Suppressor macrophage treated with lipopolysaccharide for 1 hour (primary cell): ENCODE measurements at regions not wholly inside any gene's neighbourhood (a gene's known extent, or its start where the extent isn't known, plus 50 kb on each side); places are given as distances from the start of the nearest gene placed in this dataset.
A peak's percentile ranks its signal among the peaks of the same experiment; 100 is the strongest.

Experiments
- DNase-seq, 3 donors: peaks; one replicate each; pipeline ENCODE4 v3.0.0-alpha.2; 2020 to 2022

- DNase-seq = no peak
Observed at GRCh38 chr17:70603226-70603625, 433.9 kb downstream of the KCNJ2 start.

- no peak for DNase-seq
Observed at GRCh38 chr17:70604854-70605253, 435.5 kb downstream of the KCNJ2 start.

GRCh38 chr17:70606086-70606485, 436.8 kb downstream of the KCNJ2 start:
- DNase-seq = no peak

DNA sequence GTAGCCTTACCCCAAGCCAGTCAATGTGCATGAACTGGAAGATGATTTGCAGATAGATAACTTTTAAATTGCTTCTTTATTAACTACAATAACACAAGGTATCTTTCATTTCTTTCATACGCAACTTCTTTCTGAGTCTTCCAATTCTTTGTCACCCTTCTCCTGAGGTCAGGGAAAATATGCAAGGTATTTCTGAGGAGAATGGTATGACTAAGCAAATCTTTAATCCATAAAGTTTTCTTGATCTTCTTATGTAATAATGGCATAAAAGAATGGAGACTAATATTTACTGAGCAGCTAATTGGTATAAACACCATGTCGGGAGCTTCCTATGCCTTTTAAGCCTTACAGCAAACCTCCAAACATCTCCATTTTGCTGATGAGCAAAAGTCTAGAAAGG, 438.9 kb downstream of the KCNJ2 start:
- no peak for DNase-seq

GRCh38 chr17:70608957-70609356, 439.6 kb downstream of the KCNJ2 start:
- no peak for DNase-seq

GRCh38 chr17:70609566-70609965, 440.2 kb downstream of the KCNJ2 start:
- DNase-seq = no peak

GRCh38 chr17:70610161-70610560, 440.8 kb downstream of the KCNJ2 start:
- DNase-seq = no peak

DNA sequence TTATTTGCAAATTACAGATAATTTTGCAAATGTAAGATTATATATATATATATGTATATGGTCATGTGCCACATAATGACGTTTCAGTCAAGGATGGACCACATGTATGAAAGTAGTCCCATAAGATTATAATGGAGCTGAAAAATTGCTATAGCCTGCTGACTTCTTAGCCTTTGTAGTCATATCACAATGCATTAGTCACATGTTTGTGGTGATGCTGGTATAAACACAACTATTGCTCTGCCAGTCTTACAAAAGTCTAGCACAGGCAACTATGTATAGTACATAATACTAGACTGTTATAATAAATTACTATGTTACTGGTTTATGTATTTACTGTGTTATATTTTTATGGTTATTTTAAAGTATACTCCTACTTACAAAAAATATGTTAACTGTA, 444.3 kb downstream of the KCNJ2 start:
- no peak for DNase-seq

GRCh38 chr17:70615831-70616230, 446.5 kb downstream of the KCNJ2 start:
- no peak for DNase-seq

- no peak for DNase-seq
Observed at GRCh38 chr17:70618641-70619040, 449.3 kb downstream of the KCNJ2 start.

GRCh38 chr17:70621566-70621965, 452.2 kb downstream of the KCNJ2 start:
- DNase-seq = no peak

DNA sequence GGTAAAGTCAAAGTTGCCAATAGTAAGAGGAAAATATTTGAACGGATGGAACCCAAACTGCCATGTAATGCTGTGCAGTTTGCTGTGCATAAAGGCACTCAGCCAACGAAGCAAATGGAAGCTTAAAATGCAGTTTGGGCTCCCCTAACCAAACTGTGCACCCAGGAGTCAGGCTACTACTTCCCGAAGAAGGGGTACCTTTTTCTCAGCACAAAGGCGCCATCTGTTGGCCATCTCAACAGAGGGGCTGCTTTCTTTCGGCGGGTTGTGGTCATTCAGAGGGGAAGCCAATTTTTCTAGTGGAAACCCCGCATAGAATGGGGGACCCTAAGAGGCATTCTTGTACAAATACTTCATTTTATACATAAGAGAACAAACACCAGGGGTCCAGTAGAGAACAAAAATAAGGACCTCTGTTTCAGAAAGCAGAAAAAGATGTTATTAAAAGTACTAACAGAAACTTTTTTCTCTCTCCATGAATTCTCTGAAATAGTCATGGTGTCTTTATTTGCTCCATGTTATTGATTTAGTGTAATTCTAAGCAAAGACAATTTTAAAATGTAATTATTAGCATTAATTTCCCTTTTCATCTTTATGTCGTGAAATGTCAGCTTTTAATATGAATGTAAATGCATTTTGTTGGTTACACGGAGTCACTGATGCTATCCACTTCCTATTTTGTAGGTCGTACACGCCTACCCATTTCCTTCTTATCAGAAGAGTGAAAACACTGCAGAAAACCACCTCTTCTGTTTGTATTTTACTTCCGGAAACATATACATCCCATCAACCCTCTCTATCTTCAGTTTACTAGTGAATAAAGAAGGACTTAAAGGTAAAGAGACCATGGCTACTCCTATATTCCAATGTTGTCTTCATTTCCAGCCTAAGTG, 453.3 kb downstream of the KCNJ2 start:
- DNase-seq = peak; percentile 45 to 53 (median 47)

GRCh38 chr17:70624211-70624610, 454.9 kb downstream of the KCNJ2 start:
- peak; percentile 31 to 39 (median 36) for DNase-seq

DNA sequence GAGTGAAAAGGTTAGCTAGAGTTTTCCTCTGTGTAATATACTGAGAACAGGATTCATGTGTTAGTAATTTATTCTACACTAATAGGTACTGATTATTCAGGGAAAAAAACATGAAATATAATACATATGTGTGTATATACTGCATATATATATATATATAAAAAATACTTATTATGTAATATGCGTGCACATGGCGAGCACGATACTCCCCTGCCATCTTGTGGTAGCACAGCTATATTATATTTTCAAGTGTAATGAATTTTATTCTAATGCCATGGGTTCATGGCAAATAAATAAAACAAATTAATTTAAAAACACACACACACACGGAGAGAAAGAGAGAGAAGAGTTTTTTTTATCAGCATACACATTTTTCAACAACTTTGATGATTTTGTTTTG, 460.6 kb downstream of the KCNJ2 start:
- peak; percentile 42 to 58 (median 49) for DNase-seq

DNA sequence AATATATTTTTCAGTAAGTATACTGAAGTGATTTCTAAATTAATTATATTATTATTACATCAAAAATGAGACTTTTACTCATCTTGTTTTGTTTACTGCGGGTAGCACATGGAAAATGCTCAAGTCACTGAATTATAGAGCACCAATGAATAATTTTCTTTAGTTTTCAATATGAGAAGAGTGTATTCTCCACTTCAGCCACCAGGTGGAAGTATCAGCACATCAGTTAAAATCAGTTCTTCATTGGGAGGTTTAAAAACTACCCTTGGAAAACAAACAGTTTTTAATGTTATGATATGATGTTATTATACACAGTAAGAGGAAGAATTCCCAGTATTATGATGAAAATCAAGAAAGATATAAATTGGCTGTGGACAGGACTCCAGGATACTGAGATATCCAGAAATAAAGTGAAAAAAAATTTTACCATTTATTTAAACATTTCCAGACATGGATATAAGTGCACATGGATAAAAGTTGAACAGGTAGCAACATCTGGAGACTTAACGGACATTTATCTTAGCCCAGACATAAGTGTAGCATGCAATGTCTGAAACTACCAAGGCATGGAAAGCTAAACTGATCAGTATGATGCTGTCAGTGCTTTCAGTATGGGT, 467.3 kb downstream of the KCNJ2 start:
- DNase-seq = peak; percentile 54 to 78 (median 68)

- no peak for DNase-seq
Observed at GRCh38 chr17:70642059-70642458, 472.7 kb downstream of the KCNJ2 start.

GRCh38 chr17:70644096-70644495, 474.8 kb downstream of the KCNJ2 start:
- DNase-seq = no peak

DNA sequence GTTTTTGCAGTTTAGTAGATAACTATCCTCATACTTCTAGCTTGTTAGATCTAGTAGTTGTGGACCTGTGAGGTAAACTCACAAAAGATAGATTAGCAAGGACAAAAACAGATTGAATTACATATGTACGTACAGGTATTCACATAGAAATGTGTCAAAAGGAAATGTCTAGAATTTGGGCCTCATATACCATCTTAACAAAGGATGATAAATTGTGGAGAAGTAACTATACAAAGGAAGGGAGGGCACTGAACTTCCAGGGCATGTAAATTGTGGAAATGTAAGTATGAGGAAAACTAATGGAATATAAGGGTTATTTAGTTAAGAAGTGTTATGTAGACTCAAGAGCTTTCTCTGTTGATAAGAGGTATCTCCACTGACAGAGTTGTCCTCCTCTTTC, 477.3 kb downstream of the KCNJ2 start:
- no peak for DNase-seq

GRCh38 chr17:70648166-70648565, 478.8 kb downstream of the KCNJ2 start:
- DNase-seq = no peak

DNA sequence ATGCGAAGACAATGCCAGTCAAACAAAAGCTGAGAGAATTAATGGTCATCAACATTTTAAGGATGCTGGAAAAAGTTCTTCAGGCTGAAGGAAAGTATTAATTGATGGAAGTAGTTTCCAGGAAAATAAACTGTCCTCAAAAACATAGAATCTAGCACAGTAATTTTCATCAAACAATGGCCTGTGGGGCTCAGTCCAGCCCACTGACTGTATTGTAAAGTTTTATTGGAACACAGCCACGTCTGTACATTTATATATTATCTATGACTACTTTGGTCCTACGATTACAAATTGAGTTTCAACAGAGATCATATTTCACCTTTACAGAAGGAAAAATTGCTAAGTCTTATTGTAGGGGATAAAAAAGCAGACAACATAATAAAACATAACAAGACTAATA, 484.5 kb downstream of the KCNJ2 start:
- DNase-seq = no peak

GRCh38 chr17:70654706-70655105, 485.4 kb downstream of the KCNJ2 start:
- no peak for DNase-seq

GRCh38 chr17:70655176-70655958, 486.0 kb downstream of the KCNJ2 start:
- no peak for DNase-seq

DNA sequence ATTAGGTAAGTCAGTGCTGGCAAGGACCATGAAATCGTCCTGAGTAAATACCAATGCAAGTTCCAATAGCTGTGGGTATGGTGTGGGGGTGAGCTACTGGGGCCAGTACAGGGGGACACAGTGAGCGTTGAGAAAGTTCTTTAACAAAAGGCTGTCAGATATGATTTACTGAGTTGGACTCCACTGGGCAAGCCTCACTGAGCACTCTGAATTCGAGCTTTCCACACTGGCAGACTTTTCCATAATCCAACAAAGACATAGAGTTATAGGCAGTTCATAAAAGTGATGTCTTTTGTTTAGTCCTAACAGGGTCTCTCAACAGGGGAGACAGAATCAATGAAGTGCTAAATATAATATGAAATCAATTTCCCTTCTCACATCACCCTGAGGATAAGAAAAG, 489.0 kb downstream of the KCNJ2 start:
- no peak for DNase-seq

GRCh38 chr17:70658840-70659239, 489.5 kb downstream of the KCNJ2 start:
- DNase-seq = no peak
